ENCODE measurements at regions not wholly inside any gene's neighbourhood (a gene's known extent, or its start where the extent isn't known, plus 50 kb on each side); places are given as distances from the start of the nearest gene placed in this dataset.

GRCh38 chr15:60235951-60236710, 161.7 kb downstream of the ANXA2 start:
- intact Hi-C loops (cut with DNase I; ENCODE audit: low total_unique reads) = no loop called here
- Histone ChIP-seq H3K36me3 (no peaks in the 10 kb centered on the region), H3K27ac (no peak overlapping the region), H3K4me1 (no peaks in the 10 kb centered on the region), H3K4me3 (no peak overlapping the region), H3K27me3 (no peaks in the 10 kb centered on the region), H3K9me3 (no peaks in the 10 kb centered on the region)
- DNase-seq (ENCODE audit: low spot score in 2 of 2) = no peak
- TF ChIP-seq CTCF (IDR thresholded peaks at IDR 0.05) (no peak), POLR2A (IDR thresholded peaks at IDR 0.05) (no peak), POLR2AphosphoS5 (IDR thresholded peaks at IDR 0.05) (no peak)

GRCh38 chr15:60237446-60237845, 160.3 kb downstream of the ANXA2 start:
- no peak overlapping the region for H3K27ac ChIP-seq
- peaks cover 0 to 6% of the 10 kb centered on the region in 2 donors for H3K9me3 ChIP-seq
- no peaks in the 10 kb centered on the region for H3K4me1 ChIP-seq
- no peak overlapping the region for H3K4me3 ChIP-seq
- intact Hi-C loops (cut with DNase I; ENCODE audit: low total_unique reads) = no loop called here
- TF ChIP-seq CTCF (IDR thresholded peaks at IDR 0.05) (no peak), POLR2AphosphoS5 (IDR thresholded peaks at IDR 0.05) (no peak), POLR2A (IDR thresholded peaks at IDR 0.05) (no peak)
- no peaks in the 10 kb centered on the region for H3K36me3 ChIP-seq
- H3K27me3 ChIP-seq = no peaks in the 10 kb centered on the region
- no peak for DNase-seq (ENCODE audit: low spot score in 2 of 2)

GRCh38 chr15:60243769-60244168, 154.0 kb downstream of the ANXA2 start:
- H3K4me3 ChIP-seq = no peak overlapping the region
- TF ChIP-seq POLR2AphosphoS5 (IDR thresholded peaks at IDR 0.05) = no peak
- no peak overlapping the region for H3K27ac ChIP-seq
- H3K4me1 ChIP-seq = no peaks in the 10 kb centered on the region
- no peaks in the 10 kb centered on the region for H3K36me3 ChIP-seq
- DNase-seq (ENCODE audit: low spot score in 2 of 2) = no peak
- H3K27me3 ChIP-seq = no peaks in the 10 kb centered on the region
- peaks cover 0 to 6% of the 10 kb centered on the region in 2 donors for H3K9me3 ChIP-seq
- intact Hi-C loops (cut with DNase I; ENCODE audit: low total_unique reads) = no loop called here

GRCh38 chr15:60244813-60245212, 153.0 kb downstream of the ANXA2 start:
- Histone ChIP-seq H3K36me3 (no peaks in the 10 kb centered on the region), H3K9me3 (peaks cover 0 to 6% of the 10 kb centered on the region in 2 donors), H3K4me3 (no peak overlapping the region), H3K27ac (no peak overlapping the region), H3K4me1 (no peaks in the 10 kb centered on the region), H3K27me3 (no peaks in the 10 kb centered on the region)
- no peak for TF ChIP-seq CTCF (IDR thresholded peaks at IDR 0.05)
- no peak for TF ChIP-seq POLR2AphosphoS5 (IDR thresholded peaks at IDR 0.05)
- no peak for TF ChIP-seq POLR2A (IDR thresholded peaks at IDR 0.05)
- intact Hi-C loops (cut with DNase I; ENCODE audit: low total_unique reads) = loop anchor here (5.0 kb wide), 1 partner anchor 318 kb away; no protein-coding TSS in a partner anchor
- DNase-seq (ENCODE audit: low spot score in 2 of 2) = no peak

- no peak overlapping the region for H3K27ac ChIP-seq
- H3K27me3 ChIP-seq = no peaks in the 10 kb centered on the region
- no peak overlapping the region for H3K4me3 ChIP-seq
- no peaks in the 10 kb centered on the region for H3K36me3 ChIP-seq
- H3K4me1 ChIP-seq = no peaks in the 10 kb centered on the region
- DNase-seq (ENCODE audit: low spot score in 2 of 2) = no peak
- no peaks in the 10 kb centered on the region for H3K9me3 ChIP-seq
- no peak for TF ChIP-seq POLR2A (IDR thresholded peaks at IDR 0.05)
- TF ChIP-seq CTCF (IDR thresholded peaks at IDR 0.05) = no peak
- TF ChIP-seq POLR2AphosphoS5 (IDR thresholded peaks at IDR 0.05) = no peak
- intact Hi-C loops (cut with DNase I; ENCODE audit: low total_unique reads) = no loop called here
These were observed 147.5 kb downstream of the ANXA2 start for GRCh38 chr15:60250316-60250715.

All from breast epithelium (tissue), 4 donors.